Neural cell (in vitro differentiated cells): ENCODE measurements at regions not wholly inside any gene's neighbourhood (a gene's known extent, or its start where the extent isn't known, plus 50 kb on each side); places are given as distances from the start of the nearest gene placed in this dataset.

Source experiments
- H2AFZ ChIP-seq: fragments of 200-600, 300-800 bp; sonication (generic), shearing (Covaris generic); 2 replicates; pipeline ENCODE4 v1.6.0; 2014; ENCODE audit warnings: low read depth, mild to moderate bottlenecking, antibody characterized with exemption, low read length, moderate library complexity
- H3F3A ChIP-seq: fragments of 200-600 bp; shearing (Covaris generic); 2 replicates; pipeline ENCODE4 v1.6.1; 2016; ENCODE audit warnings: mild to moderate bottlenecking, moderate library complexity, mixed read lengths, antibody characterized with exemption, low read length; ENCODE audit not compliant: insufficient read depth, poor library complexity, severe bottlenecking
- H3K27ac ChIP-seq: fragments of 200-600, 300-800 bp; sonication (generic), shearing (Covaris generic); 2 replicates; pipeline ENCODE4 v1.5.1; 2014; ENCODE audit warnings: mild to moderate bottlenecking, low read length, moderate library complexity
- H3K27me3 ChIP-seq: fragments of 300-800, 200-600 bp; sonication (generic), shearing (Covaris generic); 2 replicates; pipeline ENCODE4 v1.6.0; 2014; ENCODE audit warnings: mild to moderate bottlenecking, low read depth, low read length, moderate library complexity; ENCODE audit not compliant: insufficient read depth
- H3K36me3 ChIP-seq: fragments of 300-800, 200-600 bp; sonication (generic), shearing (Covaris generic); 2 replicates; pipeline ENCODE4 v1.5.1; 2014; ENCODE audit warnings: mild to moderate bottlenecking, antibody characterized with exemption, low read length, moderate library complexity; ENCODE audit not compliant: insufficient read depth
- H3K4me2 ChIP-seq: fragments of 300-800, 200-600 bp; sonication (generic), shearing (Covaris generic); 2 replicates; pipeline ENCODE4 v1.6.0; 2014; ENCODE audit warnings: mild to moderate bottlenecking, low read length
- H3K4me3 ChIP-seq: fragments of 300-800, 200-600 bp; sonication (generic), shearing (Covaris generic); 2 replicates; pipeline ENCODE4 v1.5.1; 2014; ENCODE audit warnings: mild to moderate bottlenecking, low read length, moderate library complexity
- H3K79me2 ChIP-seq: fragments of 200-600 bp; shearing (Covaris generic); replicated peaks from 2 replicates; pipeline ENCODE4 v1.6.0; 2014; ENCODE audit warnings: mild to moderate bottlenecking, low read length, moderate library complexity; ENCODE audit not compliant: insufficient read depth
- H3K9ac ChIP-seq: fragments of 300-800, 200-600 bp; sonication (generic), shearing (Covaris generic); 2 replicates; pipeline ENCODE4 v1.6.1; 2016; ENCODE audit warnings: mild to moderate bottlenecking, low read length, mixed read lengths
- H3K9me2 ChIP-seq: fragments of 200-600 bp; shearing (Covaris generic); 2 replicates; pipeline ENCODE4 v1.6.1; 2016; ENCODE audit warnings: mild to moderate bottlenecking, low read length, mixed read lengths; ENCODE audit not compliant: insufficient read depth
- H3K9me3 ChIP-seq: fragments of 200-600, 300-800 bp; sonication (generic), shearing (Covaris generic); 2 replicates; pipeline ENCODE4 v1.6.1; 2016; ENCODE audit warnings: mild to moderate bottlenecking, mixed run types, low read length, moderate library complexity, mixed read lengths
- H4K20me1 ChIP-seq: fragments of 200-600 bp; shearing (Covaris generic); 2 replicates; pipeline ENCODE4 v1.6.1; 2016; ENCODE audit warnings: mild to moderate bottlenecking, mixed run types; ENCODE audit not compliant: insufficient read depth
- CTCF ChIP-seq: fragments of 450-650 bp; IDR thresholded peaks from 2 replicates; pipeline ENCODE4 v1.5.1; 2014; ENCODE audit warnings: antibody characterized with exemption, mild to moderate bottlenecking, moderate library complexity; ENCODE audit not compliant: poor library complexity, severe bottlenecking
- EP300 ChIP-seq: fragments of 450-650 bp; conservative IDR thresholded peaks from 2 replicates; pipeline ENCODE4 v1.6.1; 2014; ENCODE audit warnings: antibody characterized with exemption, mild to moderate bottlenecking, moderate library complexity; ENCODE audit not compliant: poor library complexity, severe bottlenecking
- EZH2 ChIP-seq: fragments of 200-600, 300-800 bp; shearing (Covaris generic), sonication (generic); IDR thresholded peaks from 2 replicates; pipeline ENCODE4 v1.6.1; 2014; ENCODE audit warnings: antibody characterized with exemption, low read length, borderline replicate concordance, mild to moderate bottlenecking; ENCODE audit not compliant: insufficient read depth, poor library complexity, severe bottlenecking
- MXI1 ChIP-seq: fragments of 450-650 bp; conservative IDR thresholded peaks from 2 replicates; pipeline ENCODE4 v1.6.1; 2014; ENCODE audit warnings: antibody characterized with exemption, mild to moderate bottlenecking; ENCODE audit not compliant: poor library complexity, severe bottlenecking
- POLR2AphosphoS5 ChIP-seq: IDR thresholded peaks from 2 replicates; pipeline ENCODE4 v1.6.1; 2012
- RAD21 ChIP-seq: fragments of 450-650 bp; conservative IDR thresholded peaks from 2 replicates; pipeline ENCODE4 v1.6.1; 2014; ENCODE audit warnings: antibody characterized with exemption, mild to moderate bottlenecking, moderate library complexity
- REST ChIP-seq: IDR thresholded peaks from 2 replicates; pipeline ENCODE4 v1.6.1; 2012; ENCODE audit warnings: borderline replicate concordance
- SMC3 ChIP-seq: fragments of 450-650 bp; conservative IDR thresholded peaks from 2 replicates; pipeline ENCODE4 v1.6.1; 2014; ENCODE audit warnings: antibody characterized with exemption, mild to moderate bottlenecking, moderate library complexity; ENCODE audit not compliant: poor library complexity
- TAF1 ChIP-seq: IDR thresholded peaks from 2 replicates; pipeline ENCODE4 v1.6.1; 2012; ENCODE audit warnings: low read depth

- Histone ChIP-seq H3K9ac (no peak overlapping the region), H3K9me3 (no peaks in the 10 kb centered on the region), H4K20me1 (no peaks in the 10 kb centered on the region), H3F3A (no peaks in the 10 kb centered on the region), H3K4me3 (no peak overlapping the region), H3K27me3 (no peaks in the 10 kb centered on the region), H3K9me2 (no peaks in the 10 kb centered on the region), H3K4me2 (no peak overlapping the region), H3K36me3 (no peaks in the 10 kb centered on the region), H3K79me2 (no peaks in the 10 kb centered on the region), H3K27ac (no peak overlapping the region), H2AFZ (no peak overlapping the region)
- TF ChIP-seq SMC3 (no peak), MXI1 (no peak), EZH2 (no peak), EP300 (no peak), REST (no peak), TAF1 (no peak), RAD21 (no peak), CTCF (no peak), POLR2AphosphoS5 (no peak)
These were observed 176.2 kb upstream of the ETV3 start for GRCh38 chr1:157314408-157314807.

GRCh38 chr1:157313240-157313807 is 175.1 kb upstream of the ETV3 start:
- Histone ChIP-seq H4K20me1 (no peaks in the 10 kb centered on the region), H3K27me3 (no peaks in the 10 kb centered on the region), H3K9me2 (no peaks in the 10 kb centered on the region), H3K79me2 (no peaks in the 10 kb centered on the region), H3K36me3 (no peaks in the 10 kb centered on the region), H3K4me3 (no peak overlapping the region), H2AFZ (no peak overlapping the region), H3K9me3 (no peaks in the 10 kb centered on the region), H3K4me2 (no peak overlapping the region), H3K27ac (no peak overlapping the region), H3K9ac (no peak overlapping the region), H3F3A (no peaks in the 10 kb centered on the region)
- TF ChIP-seq CTCF: no peak
- TF ChIP-seq EP300: no peak
- TF ChIP-seq RAD21: no peak
- TF ChIP-seq TAF1: no peak
- no peak for TF ChIP-seq MXI1
- TF ChIP-seq EZH2: no peak
- no peak for TF ChIP-seq SMC3
- TF ChIP-seq POLR2AphosphoS5: no peak
- TF ChIP-seq REST: no peak
